Neural progenitor cell (in vitro differentiated cells): ENCODE measurements at regions not wholly inside any gene's neighbourhood (a gene's known extent, or its start where the extent isn't known, plus 50 kb on each side); places are given as distances from the start of the nearest gene placed in this dataset.

ENCODE experiments used
- EZH2 ChIP-seq: fragments of 200-600 bp; sonication (generic); IDR thresholded peaks from 2 replicates; pipeline ENCODE4 v1.6.1; 2017; ENCODE audit warnings: antibody characterized with exemption, mild to moderate bottlenecking, moderate library complexity
- TF ChIP-seq, protein P1 (sequence below): fragments of 200-600 bp; sonication (generic); IDR thresholded peaks from 2 replicates; pipeline ENCODE4 v1.5.1; 2017; ENCODE audit warnings: antibody characterized with exemption, mild to moderate bottlenecking

GRCh38 chr12:93946542-93947150 is 201.7 kb upstream of the PLXNC1 start:
- TF ChIP-seq, protein P1, sequence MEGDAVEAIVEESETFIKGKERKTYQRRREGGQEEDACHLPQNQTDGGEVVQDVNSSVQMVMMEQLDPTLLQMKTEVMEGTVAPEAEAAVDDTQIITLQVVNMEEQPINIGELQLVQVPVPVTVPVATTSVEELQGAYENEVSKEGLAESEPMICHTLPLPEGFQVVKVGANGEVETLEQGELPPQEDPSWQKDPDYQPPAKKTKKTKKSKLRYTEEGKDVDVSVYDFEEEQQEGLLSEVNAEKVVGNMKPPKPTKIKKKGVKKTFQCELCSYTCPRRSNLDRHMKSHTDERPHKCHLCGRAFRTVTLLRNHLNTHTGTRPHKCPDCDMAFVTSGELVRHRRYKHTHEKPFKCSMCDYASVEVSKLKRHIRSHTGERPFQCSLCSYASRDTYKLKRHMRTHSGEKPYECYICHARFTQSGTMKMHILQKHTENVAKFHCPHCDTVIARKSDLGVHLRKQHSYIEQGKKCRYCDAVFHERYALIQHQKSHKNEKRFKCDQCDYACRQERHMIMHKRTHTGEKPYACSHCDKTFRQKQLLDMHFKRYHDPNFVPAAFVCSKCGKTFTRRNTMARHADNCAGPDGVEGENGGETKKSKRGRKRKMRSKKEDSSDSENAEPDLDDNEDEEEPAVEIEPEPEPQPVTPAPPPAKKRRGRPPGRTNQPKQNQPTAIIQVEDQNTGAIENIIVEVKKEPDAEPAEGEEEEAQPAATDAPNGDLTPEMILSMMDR: no peak
- no peak for TF ChIP-seq EZH2
